CD4-positive, alpha-beta T cell (primary cell): ENCODE measurements at regions not wholly inside any gene's neighbourhood (a gene's known extent, or its start where the extent isn't known, plus 50 kb on each side); places are given as distances from the start of the nearest gene placed in this dataset.
"Not testable (repeated sequence)": the region's sequence is repeated elsewhere in the genome, so short reads cannot be mapped to it uniquely, and the experiment has no call there.

Experiments used
- ATAC-seq: fragments of 200-7000 bp; cut with Tn5 transposase; one replicate; pipeline ENCODE4 v1.10.0; 2022; ENCODE audit warnings: mild to moderate bottlenecking; ENCODE audit not compliant: poor library complexity
- CTCF ChIA-PET: fragments of 350-600 bp; sonication (Branson Sonifier 250); formaldehyde crosslinking; loops from one replicate; lab custom pipeline; 2021; ENCODE audit warnings: antibody characterized with exemption, inconsistent platforms; lab: Charles Lee
- POLR2A ChIA-PET: fragments of 350-600 bp; sonication (Branson Sonifier 250); formaldehyde crosslinking; loops from one replicate; lab custom pipeline; 2021; ENCODE audit warnings: antibody characterized with exemption, inconsistent platforms; lab: Charles Lee
- DNase-seq, 14 experiments: peaks; one replicate each; pipeline ENCODE4 v3.0.0-alpha.2; 2013 to 2020; ENCODE audit warnings: mixed read lengths in 2 of 14
- H3K27ac ChIP-seq, 2 donors: one replicate each; pipeline versions ENCODE4 v1.5.1 to v1.7.0; 2013; ENCODE audit warnings: low read length in 2 of 2, low read depth in 1 of 2, mild to moderate bottlenecking in 1 of 2
- H3K27me3 ChIP-seq, 2 experiments: 1 replicate in 1 of 2; 2 replicates in 1 of 2; pipeline versions ENCODE4 v1.6.1 to v1.7.0; 2013; ENCODE audit warnings: low read length in 2 of 2, control low read depth in 1 of 2, mild to moderate bottlenecking in 1 of 2, moderate library complexity in 1 of 2; ENCODE audit not compliant: insufficient read depth in 2 of 2, control insufficient read depth in 1 of 2
- H3K36me3 ChIP-seq: one replicate; pipeline ENCODE4 v1.6.1; 2013; ENCODE audit warnings: low read length, control low read depth; ENCODE audit not compliant: insufficient read depth
- H3K4me1 ChIP-seq: one replicate; pipeline ENCODE4 v1.6.1; 2013; ENCODE audit warnings: low read length, control low read depth; ENCODE audit not compliant: insufficient read depth
- H3K4me3 ChIP-seq: one replicate; pipeline ENCODE4 v1.5.1; 2013; ENCODE audit warnings: mild to moderate bottlenecking, low read length, moderate library complexity
- H3K9me3 ChIP-seq, 2 experiments: 1 replicate in 1 of 2; 2 replicates in 1 of 2; pipeline versions ENCODE4 v1.6.1 to v1.7.0; 2013; ENCODE audit warnings: low read length in 2 of 2, mild to moderate bottlenecking in 2 of 2, control low read depth in 1 of 2, moderate library complexity in 1 of 2; ENCODE audit not compliant: control insufficient read depth in 1 of 2, insufficient read depth in 1 of 2
- H3K27ac Mint-ChIP-seq: one replicate; pipeline ENCODE4 v1.8.0; 2020; ENCODE audit warnings: mixed read lengths
- H3K27me3 Mint-ChIP-seq: one replicate; pipeline ENCODE4 v1.8.0; 2021; ENCODE audit warnings: mixed read lengths
- H3K36me3 Mint-ChIP-seq: one replicate; pipeline ENCODE4 v1.8.0; 2021; ENCODE audit warnings: low read depth, mixed read lengths
- H3K4me1 Mint-ChIP-seq: one replicate; pipeline ENCODE4 v1.8.0; 2021; ENCODE audit warnings: low read depth, mixed read lengths
- H3K4me3 Mint-ChIP-seq: one replicate; pipeline ENCODE4 v1.8.0; 2020; ENCODE audit warnings: mild to moderate bottlenecking, mixed read lengths
- H3K9me3 Mint-ChIP-seq: one replicate; pipeline ENCODE4 v1.8.0; 2020; ENCODE audit warnings: mixed read lengths
- CTCF ChIP-seq: fragments of 200-600 bp; IDR thresholded peaks from one replicate; pipeline ENCODE4 v1.8.0; 2022; ENCODE audit warnings: antibody characterized with exemption, mild to moderate bottlenecking
- intact Hi-C, 2 experiments: fragments of 100-400 bp; cut with DNase I in 1 of 2; cut with micrococcal nuclease in 1 of 2; formaldehyde crosslinking; loops; one replicate each; pipeline versions ENCODE4 v1.15.1 to v1.9.0; 2023 to 2025; cut with DNase I, micrococcal nuclease

- Mint-ChIP-seq H3K4me1 (no peaks in the 10 kb centered on the region), H3K36me3 (no peaks in the 10 kb centered on the region), H3K9me3 (no peaks in the 10 kb centered on the region), H3K27me3 (no peaks in the 10 kb centered on the region), H3K4me3 (no peak overlapping the region), H3K27ac (no peak overlapping the region)
- no peaks in the 10 kb centered on the region for H3K36me3 ChIP-seq
- DNase-seq (no peak), ATAC-seq (no peak)
- H3K4me1 ChIP-seq: no peaks in the 10 kb centered on the region
- CTCF ChIA-PET: no interaction called here
- no peak for TF ChIP-seq CTCF
- intact Hi-C loops: no loop called here
- H3K27ac ChIP-seq: no peak overlapping the region
- H3K4me3 ChIP-seq: no peak overlapping the region
- H3K27me3 ChIP-seq: no peaks in the 10 kb centered on the region
- H3K9me3 ChIP-seq: no peaks in the 10 kb centered on the region
- POLR2A ChIA-PET: no interaction called here
Observed at GRCh38 chr2:48088994-48089393, 182.7 kb upstream of the FBXO11 start.

- Mint-ChIP-seq H3K27ac (no peak overlapping the region), H3K4me1 (no peaks in the 10 kb centered on the region), H3K27me3 (no peaks in the 10 kb centered on the region), H3K4me3 (no peak overlapping the region), H3K9me3 (no peaks in the 10 kb centered on the region), H3K36me3 (no peaks in the 10 kb centered on the region)
- no peaks in the 10 kb centered on the region for H3K4me1 ChIP-seq
- TF ChIP-seq CTCF: no peak
- H3K27me3 ChIP-seq: no peaks in the 10 kb centered on the region
- H3K4me3 ChIP-seq: no peak overlapping the region
- H3K36me3 ChIP-seq: no peaks in the 10 kb centered on the region
- no peak for ATAC-seq
- no peaks in the 10 kb centered on the region for H3K9me3 ChIP-seq
- intact Hi-C loops: no loop called here
- CTCF ChIA-PET: no interaction called here
- POLR2A ChIA-PET: interaction anchor here (0.7 kb wide), 1 partner anchor 183 kb away, joined by 3 read pairs; no protein-coding TSS in a partner anchor
- no peak overlapping the region for H3K27ac ChIP-seq
- no peak for DNase-seq
Observed at GRCh38 chr2:48089644-48090043, 183.3 kb upstream of the FBXO11 start.

GRCh38 chr2:48092846-48093803 is 186.8 kb upstream of the FBXO11 start:
- no peaks in the 10 kb centered on the region for H3K4me1 Mint-ChIP-seq
- ChIA-PET CTCF (interaction anchor here (1.0 kb wide), 1 partner anchor 237 kb away, joined by 3 read pairs; no protein-coding TSS in a partner anchor), POLR2A (no interaction called here)
- Histone ChIP-seq H3K36me3 (no peaks in the 10 kb centered on the region), H3K27me3 (no peaks in the 10 kb centered on the region), H3K4me1 (no peaks in the 10 kb centered on the region), H3K9me3 (no peaks in the 10 kb centered on the region), H3K27ac (no peak overlapping the region), H3K4me3 (no peak overlapping the region)
- H3K27me3 Mint-ChIP-seq: peaks cover 7% of the 10 kb centered on the region
- ATAC-seq: no peak
- no peak overlapping the region for H3K4me3 Mint-ChIP-seq
- no peak overlapping the region for H3K27ac Mint-ChIP-seq
- intact Hi-C loops: no loop called here
- no peaks in the 10 kb centered on the region for H3K36me3 Mint-ChIP-seq
- no peak for TF ChIP-seq CTCF
- H3K9me3 Mint-ChIP-seq: no peaks in the 10 kb centered on the region
- no peak for DNase-seq

DNA sequence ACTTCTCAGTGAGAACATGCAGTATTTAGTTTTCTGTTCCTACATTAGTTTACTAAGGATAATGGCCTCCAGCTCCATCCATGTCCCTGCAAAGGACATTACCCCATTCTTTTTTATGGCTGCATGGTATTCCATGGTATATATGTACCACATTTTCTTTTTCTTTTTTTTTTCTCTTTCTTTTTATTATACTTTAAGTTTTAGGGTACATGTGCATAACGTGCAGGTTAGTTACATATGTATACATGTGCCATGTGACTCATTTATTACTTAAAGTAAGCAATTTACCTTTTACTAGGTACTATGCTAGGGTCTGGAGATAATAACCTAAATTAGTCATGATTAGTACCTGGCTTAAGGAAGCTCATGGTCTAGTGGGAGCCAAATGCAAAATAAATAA is 190.5 kb upstream of the FBXO11 start:
- ATAC-seq, H3K36me3 ChIP-seq, H3K4me3 Mint-ChIP-seq, CTCF ChIA-PET, H3K27ac Mint-ChIP-seq, intact Hi-C loops, H3K27ac ChIP-seq, H3K4me1 ChIP-seq, POLR2A ChIA-PET, H3K4me1 Mint-ChIP-seq, H3K27me3 Mint-ChIP-seq, DNase-seq, H3K9me3 ChIP-seq, H3K36me3 Mint-ChIP-seq, H3K27me3 ChIP-seq, H3K4me3 ChIP-seq, H3K9me3 Mint-ChIP-seq: not testable (repeated sequence)
